GM18511 (cell line): ENCODE measurements at regions not wholly inside any gene's neighbourhood (a gene's known extent, or its start where the extent isn't known, plus 50 kb on each side); places are given as distances from the start of the nearest gene placed in this dataset.
"Not testable (repeated sequence)": the region's sequence is repeated elsewhere in the genome, so short reads cannot be mapped to it uniquely, and the experiment has no call there.

ENCODE experiments used
- ATAC-seq: cut with Tn5 transposase; IDR thresholded peaks from one replicate; pipeline ENCODE4 v1.9.1; 2021; ENCODE audit warnings: mild to moderate bottlenecking, moderate library complexity; ENCODE audit not compliant: unreplicated experiment

DNA sequence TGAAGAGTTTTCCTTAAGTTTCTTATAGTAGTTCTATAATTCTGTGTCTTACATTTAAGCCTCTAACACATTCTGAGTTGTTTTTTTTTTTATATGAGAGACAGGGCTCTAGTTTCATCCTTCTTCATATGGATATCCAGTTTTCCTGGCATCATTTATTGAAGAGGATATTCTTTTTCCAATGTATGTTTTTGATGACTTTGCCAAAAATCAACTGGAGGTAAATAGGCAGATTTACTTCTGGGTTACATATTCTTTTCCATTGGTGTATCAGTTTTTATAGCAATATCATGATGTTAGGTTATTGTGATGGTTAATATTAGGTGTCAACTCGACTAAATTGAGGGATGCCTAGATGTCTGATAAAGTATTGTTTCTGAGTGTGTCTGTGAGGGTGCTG lies 650.7 kb upstream of the GRID2 start:
- no peak for ATAC-seq

- ATAC-seq: no peak
Measured at GRCh38 chr4:91681091-91681490, 622.7 kb upstream of the GRID2 start.

DNA sequence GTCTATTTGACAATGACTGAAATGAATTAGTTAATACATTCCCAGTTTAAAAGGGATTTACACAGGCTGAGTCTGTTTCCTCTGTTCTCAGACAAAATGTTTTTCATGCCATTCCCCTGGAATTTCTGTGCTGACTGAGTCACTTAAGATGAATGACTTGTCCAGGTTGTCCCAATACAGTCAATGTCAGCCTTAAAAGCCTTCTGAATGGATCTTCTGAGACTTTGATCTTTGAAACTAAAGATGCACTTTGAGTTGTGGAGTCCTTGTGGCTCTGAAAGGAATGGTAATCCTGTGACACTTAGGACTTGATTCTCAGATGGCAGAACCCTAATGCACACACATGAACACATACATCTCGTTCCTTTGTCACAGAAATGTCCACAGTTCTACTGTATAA lies 622.2 kb upstream of the GRID2 start:
- no peak for ATAC-seq

DNA sequence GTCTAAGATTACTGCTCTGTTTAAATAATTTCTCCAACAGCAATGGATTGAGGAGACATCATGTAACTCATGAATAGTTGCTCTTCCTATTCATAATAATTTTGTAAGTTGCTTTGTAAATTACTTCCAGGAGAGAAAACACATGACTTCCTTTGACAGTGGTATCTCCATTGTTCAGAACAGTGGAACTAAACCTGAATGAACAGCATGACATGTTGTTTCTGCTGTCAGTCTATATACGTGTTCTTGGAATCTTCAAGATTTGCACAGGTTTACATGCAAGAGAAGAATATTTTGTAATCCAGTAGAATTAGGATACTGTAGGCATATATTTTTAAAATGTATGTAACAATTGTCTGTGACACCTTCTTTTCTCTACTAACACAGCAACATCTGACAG lies 618.8 kb upstream of the GRID2 start:
- ATAC-seq: no peak

GRCh38 chr4:91688413-91688812 lies 615.4 kb upstream of the GRID2 start:
- no peak for ATAC-seq

GRCh38 chr4:91699691-91700090 lies 604.1 kb upstream of the GRID2 start:
- ATAC-seq: not testable (repeated sequence)

DNA sequence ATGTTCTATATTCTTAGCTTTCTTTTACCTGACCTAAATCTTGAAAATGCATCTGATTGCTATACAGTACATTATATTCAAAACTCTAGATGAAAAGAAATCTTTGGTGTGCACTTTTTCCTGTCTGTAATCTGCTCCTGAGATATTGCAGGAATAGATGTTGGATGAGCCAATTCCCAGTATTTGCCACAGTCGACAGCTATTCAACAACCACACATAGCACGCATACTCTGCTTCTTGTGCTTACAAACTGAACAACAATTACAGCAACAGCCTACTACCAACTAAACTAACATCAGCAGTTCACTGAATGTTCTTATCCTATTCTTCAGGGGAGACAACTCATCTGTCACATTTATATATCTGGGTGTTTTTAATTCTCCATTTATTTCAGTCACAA lies 573.9 kb upstream of the GRID2 start:
- ATAC-seq: no peak

GRCh38 chr4:91734682-91735081 lies 569.1 kb upstream of the GRID2 start:
- no peak for ATAC-seq

DNA sequence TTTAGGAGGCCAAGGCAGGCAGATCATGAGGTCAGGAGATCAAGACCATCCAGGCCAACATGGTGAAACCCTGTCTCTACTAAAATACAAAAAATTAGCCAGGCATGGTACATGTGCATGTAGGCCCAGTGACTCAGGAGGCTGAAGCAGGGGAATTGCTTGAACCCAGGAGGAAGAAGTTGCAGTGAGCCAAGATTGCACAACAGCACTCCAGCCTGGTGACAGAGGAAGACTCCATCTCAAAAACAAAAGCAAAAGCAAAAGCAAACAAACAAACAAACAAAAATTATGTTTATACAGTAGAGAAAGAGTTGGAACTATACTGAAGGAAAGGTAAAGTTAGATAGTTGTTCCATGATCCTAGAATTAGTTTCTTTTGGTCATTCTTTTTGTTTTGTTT lies 564.9 kb upstream of the GRID2 start:
- not testable (repeated sequence) for ATAC-seq

DNA sequence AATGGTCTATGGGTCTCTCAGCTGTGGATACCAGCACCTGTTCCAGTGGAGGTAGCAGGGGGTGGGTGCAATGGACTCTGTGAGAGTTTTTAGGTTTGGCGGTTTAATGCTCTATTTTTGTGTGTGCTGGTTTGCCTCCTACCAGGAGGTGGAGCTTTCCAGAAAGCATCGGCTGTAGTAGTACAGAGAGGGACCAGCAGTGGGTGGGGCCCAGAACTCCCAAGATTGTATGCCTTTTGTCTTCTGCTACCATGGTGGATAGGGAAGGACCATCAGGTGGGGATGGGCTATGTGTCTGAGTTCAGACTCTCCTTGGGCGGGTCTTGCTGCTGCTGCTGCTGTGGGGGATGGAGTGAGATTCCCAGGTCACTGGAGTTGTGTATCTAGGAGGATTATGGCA lies 557.2 kb upstream of the GRID2 start:
- ATAC-seq: no peak

DNA sequence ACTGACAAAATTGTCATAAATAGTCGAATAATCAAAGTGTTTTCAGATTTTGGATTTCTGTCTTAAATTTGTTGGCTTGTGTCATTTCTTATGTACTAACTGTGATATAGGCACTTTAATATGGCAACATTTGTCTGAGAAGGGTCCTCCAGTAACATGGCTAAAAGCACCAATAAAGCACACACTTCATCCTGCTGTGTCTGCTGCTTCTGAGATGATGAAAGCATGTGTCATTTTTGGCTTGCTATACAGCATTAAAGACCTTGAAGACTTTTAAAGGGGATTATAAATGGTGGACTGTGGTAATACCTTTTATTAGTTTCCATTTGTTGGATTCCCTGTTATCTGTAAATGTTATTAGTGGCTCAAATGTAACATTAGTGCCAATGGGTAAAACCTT lies 551.8 kb upstream of the GRID2 start:
- ATAC-seq: no peak

- no peak for ATAC-seq
Measured at GRCh38 chr4:91754716-91755115, 549.0 kb upstream of the GRID2 start.

DNA sequence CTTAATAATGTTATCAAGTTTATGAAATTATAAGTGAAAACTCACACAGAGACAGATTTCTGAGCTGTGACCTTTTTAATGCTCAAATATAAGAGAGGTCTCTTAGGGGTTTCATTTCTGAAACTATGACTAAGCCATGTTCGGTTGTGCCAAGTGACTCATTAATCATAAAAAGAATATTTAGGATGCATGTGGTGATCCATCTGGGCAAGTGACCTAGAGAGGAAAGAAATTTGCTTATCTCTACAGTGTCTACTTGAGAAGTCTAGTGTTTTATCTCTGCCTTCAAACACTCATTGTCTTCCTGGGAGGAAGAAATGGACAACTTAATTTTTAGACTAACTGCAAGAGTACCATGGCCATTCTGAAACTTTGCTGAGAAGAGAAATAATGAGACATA lies 545.3 kb upstream of the GRID2 start:
- ATAC-seq: no peak

DNA sequence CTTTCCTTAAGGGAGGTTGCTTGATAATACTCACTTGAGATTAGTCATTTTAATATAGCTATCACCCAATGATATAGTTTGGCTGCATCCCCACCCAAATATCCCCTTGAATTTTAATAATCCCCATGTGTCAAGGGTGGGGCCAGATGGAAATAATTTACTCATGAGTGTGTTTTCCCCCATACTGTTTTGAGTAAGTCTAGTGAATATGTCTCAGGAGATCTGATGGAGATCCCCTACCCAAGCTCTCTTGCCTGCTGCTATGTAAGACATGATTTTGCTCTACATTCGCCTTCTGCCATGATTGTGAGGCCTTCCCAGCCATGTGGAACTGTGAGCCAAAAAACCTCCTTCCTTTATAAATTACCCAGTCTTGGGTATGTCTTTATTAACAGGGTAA lies 539.7 kb upstream of the GRID2 start:
- ATAC-seq: no peak

DNA sequence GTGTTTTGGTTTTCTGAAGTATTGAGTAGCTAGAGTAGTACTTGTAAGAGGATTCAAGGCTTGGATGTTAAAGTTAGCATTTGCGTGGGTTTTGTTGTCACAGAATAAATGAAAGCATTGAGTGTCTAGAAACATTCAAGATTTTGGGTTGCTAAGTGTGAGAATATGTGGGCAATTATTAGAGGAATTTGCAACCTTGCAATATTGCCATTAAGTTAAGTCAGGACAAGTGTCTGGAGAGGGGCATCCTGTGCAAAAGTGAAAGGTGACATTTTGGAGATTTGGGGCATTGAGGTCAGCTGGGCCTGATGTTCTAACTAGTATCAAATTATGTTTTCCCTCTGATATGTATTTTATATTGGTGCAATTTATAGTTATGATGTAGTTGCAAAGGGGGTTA lies 533.9 kb upstream of the GRID2 start:
- ATAC-seq: no peak

- not testable (repeated sequence) for ATAC-seq
Measured at GRCh38 chr4:91791631-91792030, 512.1 kb upstream of the GRID2 start.

- ATAC-seq: no peak
Measured at GRCh38 chr4:91795947-91796346, 507.8 kb upstream of the GRID2 start.

DNA sequence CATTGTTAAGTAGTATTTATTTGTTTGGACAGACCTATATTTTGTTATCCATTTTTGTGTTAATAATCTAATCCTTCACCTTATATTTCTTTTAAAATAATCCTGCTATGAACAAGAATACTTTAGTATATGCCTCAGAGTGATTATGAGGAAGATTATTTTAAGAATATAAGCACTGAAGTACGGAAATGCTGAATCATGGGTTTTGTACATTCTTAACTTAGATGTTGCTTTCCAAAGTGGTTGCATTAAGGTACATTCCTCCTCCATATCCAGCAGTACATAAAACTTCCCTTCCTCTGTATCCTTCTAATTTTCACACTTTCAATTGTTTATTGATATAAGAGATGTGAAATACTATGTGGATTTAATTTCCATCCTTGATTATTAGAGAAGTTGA lies 491.4 kb upstream of the GRID2 start:
- no peak for ATAC-seq

DNA sequence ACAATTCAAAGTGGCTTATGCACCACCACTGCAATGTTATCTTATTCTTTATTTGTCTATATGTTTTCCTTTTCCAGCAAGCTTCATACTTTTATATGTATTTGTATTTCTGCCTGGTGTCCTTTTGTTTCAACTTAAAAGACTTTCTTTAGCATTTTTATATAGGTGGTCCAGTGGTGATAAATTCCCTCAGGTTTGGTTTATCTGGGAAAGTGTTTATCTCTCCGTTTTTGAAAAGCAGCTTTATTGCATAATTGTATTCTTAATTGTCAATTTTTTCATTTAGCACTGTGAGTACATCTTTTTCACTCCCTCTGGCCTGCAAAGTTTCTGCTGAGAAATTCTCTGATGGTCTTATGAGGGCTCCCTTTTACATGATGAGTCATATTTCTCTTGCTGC lies 479.0 kb upstream of the GRID2 start:
- no peak for ATAC-seq

- ATAC-seq: no peak
Measured at GRCh38 chr4:91826186-91826585, 477.6 kb upstream of the GRID2 start.

DNA sequence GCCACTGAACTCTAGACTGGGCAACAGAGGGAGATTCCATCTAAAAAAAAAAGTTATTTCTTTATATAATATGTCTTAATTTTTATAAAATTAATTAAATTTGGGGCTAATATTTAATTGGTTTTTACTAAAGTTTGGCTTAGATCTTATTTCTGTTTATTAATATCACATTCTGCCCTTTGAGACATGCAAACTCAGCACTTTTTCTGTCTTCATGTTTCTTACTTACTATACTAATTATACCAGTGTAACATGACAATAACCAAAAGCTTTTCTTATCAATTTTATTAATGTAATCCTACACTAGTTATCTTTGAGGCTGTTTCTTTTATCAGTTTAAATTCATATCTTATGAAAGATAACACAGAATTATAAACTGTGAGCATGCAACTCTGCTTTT lies 475.9 kb upstream of the GRID2 start:
- ATAC-seq: no peak

GRCh38 chr4:91829531-91829930 lies 474.2 kb upstream of the GRID2 start:
- ATAC-seq: no peak

GRCh38 chr4:91830681-91831395 lies 472.9 kb upstream of the GRID2 start:
- no peak for ATAC-seq
